CD4-positive, alpha-beta T cell treated with Interleukin-15 for 4 hours (primary cell): ENCODE measurements at regions not wholly inside any gene's neighbourhood (a gene's known extent, or its start where the extent isn't known, plus 50 kb on each side); places are given as distances from the start of the nearest gene placed in this dataset.
"Not testable (repeated sequence)": the region's sequence is repeated elsewhere in the genome, so short reads cannot be mapped to it uniquely, and the experiment has no call there.

Experiments
- DNase-seq: peaks from one replicate; pipeline ENCODE4 v3.0.0-alpha.2; 2020; ENCODE audit warnings: low spot score

- DNase-seq: not testable (repeated sequence)
Measured at GRCh38 chr3:145709779-145710178, 451.2 kb downstream of the PLOD2 start.

- DNase-seq: no peak
Measured at GRCh38 chr3:145716519-145716918, 444.5 kb downstream of the PLOD2 start.

- no peak for DNase-seq
Measured at GRCh38 chr3:145719114-145719513, 441.9 kb downstream of the PLOD2 start.

- DNase-seq: no peak
Measured at GRCh38 chr3:145721273-145721805, 439.6 kb downstream of the PLOD2 start.

- no peak for DNase-seq
Measured at GRCh38 chr3:145721815-145722214, 439.2 kb downstream of the PLOD2 start.

GRCh38 chr3:145727476-145727875 lies 433.5 kb downstream of the PLOD2 start:
- DNase-seq: no peak

GRCh38 chr3:145735631-145736030 lies 425.4 kb downstream of the PLOD2 start:
- DNase-seq: no peak

GRCh38 chr3:145737952-145738351 lies 423.0 kb downstream of the PLOD2 start:
- no peak for DNase-seq

GRCh38 chr3:145739926-145740325 lies 421.1 kb downstream of the PLOD2 start:
- no peak for DNase-seq

GRCh38 chr3:145750657-145751056 lies 410.3 kb downstream of the PLOD2 start:
- no peak for DNase-seq

- DNase-seq: no peak
Measured at GRCh38 chr3:145752576-145752975, 408.4 kb downstream of the PLOD2 start.

- DNase-seq: no peak
Measured at GRCh38 chr3:145754605-145755289, 406.2 kb downstream of the PLOD2 start.

- DNase-seq: no peak
Measured at GRCh38 chr3:145760036-145760435, 400.9 kb downstream of the PLOD2 start.

GRCh38 chr3:145767909-145768308 lies 393.1 kb downstream of the PLOD2 start:
- DNase-seq: no peak

GRCh38 chr3:145776782-145777408 lies 384.1 kb downstream of the PLOD2 start:
- DNase-seq: no peak

- no peak for DNase-seq
Measured at GRCh38 chr3:145780301-145780700, 380.7 kb downstream of the PLOD2 start.

- no peak for DNase-seq
Measured at GRCh38 chr3:145785668-145786067, 375.3 kb downstream of the PLOD2 start.

- no peak for DNase-seq
Measured at GRCh38 chr3:145798007-145798406, 363.0 kb downstream of the PLOD2 start.

GRCh38 chr3:145798696-145799537 lies 362.1 kb downstream of the PLOD2 start:
- no peak for DNase-seq

- no peak for DNase-seq
Measured at GRCh38 chr3:145801696-145802095, 359.3 kb downstream of the PLOD2 start.

- DNase-seq: no peak
Measured at GRCh38 chr3:145807990-145808389, 353.0 kb downstream of the PLOD2 start.

GRCh38 chr3:145812391-145812790 lies 348.6 kb downstream of the PLOD2 start:
- DNase-seq: no peak
